ENCODE measurements at regions not wholly inside any gene's neighbourhood (a gene's known extent, or its start where the extent isn't known, plus 50 kb on each side); places are given as distances from the start of the nearest gene placed in this dataset.

- CTCF ChIA-PET: no interaction called here
- peaks cover 7% of the 10 kb centered on the region for H3K9me3 Mint-ChIP-seq (ENCODE audit: unreplicated experiment)
- H3K4me1 Mint-ChIP-seq (ENCODE audit: low read depth, unreplicated experiment): no peaks in the 10 kb centered on the region
- no peak overlapping the region for H3K27ac Mint-ChIP-seq (ENCODE audit: unreplicated experiment)
- H3K27me3 Mint-ChIP-seq (ENCODE audit: insufficient read depth, unreplicated experiment): no peaks in the 10 kb centered on the region
- no peak for DNase-seq
- intact Hi-C loops (cut with micrococcal nuclease; ENCODE audit: unreplicated experiment): no loop called here
- no peak for TF ChIP-seq CTCF (IDR thresholded peaks at IDR 0.05; ENCODE audit: insufficient read depth in 1 of 2, low read depth in 1 of 2, low read length in 1 of 2, severe bottlenecking in 1 of 2, unreplicated experiment in 1 of 2)
- no TSS peak for BruUV-seq (replicated peaks)
- no peaks in the 10 kb centered on the region for H3K4me1 ChIP-seq
- no peaks in the 10 kb centered on the region for H3K27me3 ChIP-seq (replicated peaks; ENCODE audit: control insufficient read depth, insufficient read depth, low read length)
- H3K36me3 Mint-ChIP-seq (ENCODE audit: insufficient read depth, unreplicated experiment): no peaks in the 10 kb centered on the region
- H3K9me3 ChIP-seq: no peaks in the 10 kb centered on the region; the same call in 1 of the 2 replicates
- POLR2A ChIA-PET: no interaction called here
- H3K4me3 Mint-ChIP-seq (ENCODE audit: unreplicated experiment): no peak overlapping the region
- H3K36me3 ChIP-seq (ENCODE audit: control insufficient read depth, insufficient read depth, low read length): no peaks in the 10 kb centered on the region
- no peak overlapping the region for H3K4me3 ChIP-seq (ENCODE audit: low read depth, low read length)
Measured at GRCh38 chr11:90916706-90917105, 693.9 kb upstream of the CHORDC1 start.

GRCh38 chr11:90913131-90913668 lies 690.4 kb upstream of the CHORDC1 start:
- H3K36me3 ChIP-seq (ENCODE audit: control insufficient read depth, insufficient read depth, low read length): no peaks in the 10 kb centered on the region
- Mint-ChIP-seq H3K27me3 (ENCODE audit: insufficient read depth, unreplicated experiment) (peaks cover 7% of the 10 kb centered on the region), H3K4me3 (ENCODE audit: unreplicated experiment) (no peak overlapping the region), H3K9me3 (ENCODE audit: unreplicated experiment) (no peaks in the 10 kb centered on the region), H3K4me1 (ENCODE audit: low read depth, unreplicated experiment) (no peaks in the 10 kb centered on the region), H3K36me3 (ENCODE audit: insufficient read depth, unreplicated experiment) (no peaks in the 10 kb centered on the region), H3K27ac (ENCODE audit: unreplicated experiment) (no peak overlapping the region)
- TF ChIP-seq CTCF (IDR thresholded peaks at IDR 0.05; ENCODE audit: insufficient read depth in 1 of 2, low read depth in 1 of 2, low read length in 1 of 2, severe bottlenecking in 1 of 2, unreplicated experiment in 1 of 2): no peak
- no peak for DNase-seq
- no TSS peak for BruUV-seq (replicated peaks)
- no peaks in the 10 kb centered on the region for H3K27me3 ChIP-seq (replicated peaks; ENCODE audit: control insufficient read depth, insufficient read depth, low read length)
- no peaks in the 10 kb centered on the region for H3K4me1 ChIP-seq
- POLR2A ChIA-PET: no interaction called here
- intact Hi-C loops (cut with micrococcal nuclease; ENCODE audit: unreplicated experiment): no loop called here
- no peak overlapping the region for H3K4me3 ChIP-seq (ENCODE audit: low read depth, low read length)
- CTCF ChIA-PET: no interaction called here
- H3K9me3 ChIP-seq: no peaks in the 10 kb centered on the region

GRCh38 chr11:90912631-90913030 lies 689.8 kb upstream of the CHORDC1 start:
- intact Hi-C loops (cut with micrococcal nuclease; ENCODE audit: unreplicated experiment): no loop called here
- ChIA-PET CTCF (no interaction called here), POLR2A (no interaction called here)
- Histone ChIP-seq H3K4me3 (ENCODE audit: low read depth, low read length) (no peak overlapping the region), H3K27me3 (replicated peaks; ENCODE audit: control insufficient read depth, insufficient read depth, low read length) (no peaks in the 10 kb centered on the region), H3K4me1 (no peaks in the 10 kb centered on the region), H3K9me3 (no peaks in the 10 kb centered on the region), H3K36me3 (ENCODE audit: control insufficient read depth, insufficient read depth, low read length) (no peaks in the 10 kb centered on the region)
- H3K9me3 Mint-ChIP-seq (ENCODE audit: unreplicated experiment): no peaks in the 10 kb centered on the region
- TF ChIP-seq CTCF (IDR thresholded peaks at IDR 0.05; ENCODE audit: insufficient read depth in 1 of 2, low read depth in 1 of 2, low read length in 1 of 2, severe bottlenecking in 1 of 2, unreplicated experiment in 1 of 2): no peak
- no peaks in the 10 kb centered on the region for H3K36me3 Mint-ChIP-seq (ENCODE audit: insufficient read depth, unreplicated experiment)
- no peak overlapping the region for H3K4me3 Mint-ChIP-seq (ENCODE audit: unreplicated experiment)
- H3K4me1 Mint-ChIP-seq (ENCODE audit: low read depth, unreplicated experiment): no peaks in the 10 kb centered on the region
- no peak overlapping the region for H3K27ac Mint-ChIP-seq (ENCODE audit: unreplicated experiment)
- DNase-seq: no peak
- H3K27me3 Mint-ChIP-seq (ENCODE audit: insufficient read depth, unreplicated experiment): peaks cover 7% of the 10 kb centered on the region
- BruUV-seq (replicated peaks): no TSS peak

Measured in Caco-2 (cell line).